Kidney glomerular epithelial cell (primary cell): ENCODE measurements at regions not wholly inside any gene's neighbourhood (a gene's known extent, or its start where the extent isn't known, plus 50 kb on each side); places are given as distances from the start of the nearest gene placed in this dataset.
"Not testable (repeated sequence)": the region's sequence is repeated elsewhere in the genome, so short reads cannot be mapped to it uniquely, and the experiment has no call there.

Experiments
- DNase-seq: peaks from one replicate; lab custom pipeline; 2025; lab: John Stamatoyannopoulos, UW

DNA sequence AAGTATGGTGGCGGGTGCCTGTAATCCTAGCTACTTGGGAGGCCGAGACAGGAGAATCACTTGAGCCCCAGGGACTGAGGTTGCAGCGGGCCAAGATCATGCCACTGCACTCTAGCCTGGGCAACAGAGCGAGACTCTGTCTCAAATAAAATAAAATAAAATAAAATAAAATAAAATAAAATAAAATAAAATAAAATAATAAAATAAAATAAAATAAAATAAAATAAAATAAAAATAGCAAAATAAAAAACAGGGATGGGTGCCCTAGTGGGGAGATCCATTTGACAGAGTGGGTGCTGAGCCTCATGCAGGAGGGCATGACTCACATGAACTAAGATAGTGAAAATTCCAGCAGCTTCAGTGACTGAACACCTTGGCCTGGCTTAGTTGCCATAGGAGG, 460.7 kb downstream of the PLPP3 start:
- not testable (repeated sequence) for DNase-seq

DNA sequence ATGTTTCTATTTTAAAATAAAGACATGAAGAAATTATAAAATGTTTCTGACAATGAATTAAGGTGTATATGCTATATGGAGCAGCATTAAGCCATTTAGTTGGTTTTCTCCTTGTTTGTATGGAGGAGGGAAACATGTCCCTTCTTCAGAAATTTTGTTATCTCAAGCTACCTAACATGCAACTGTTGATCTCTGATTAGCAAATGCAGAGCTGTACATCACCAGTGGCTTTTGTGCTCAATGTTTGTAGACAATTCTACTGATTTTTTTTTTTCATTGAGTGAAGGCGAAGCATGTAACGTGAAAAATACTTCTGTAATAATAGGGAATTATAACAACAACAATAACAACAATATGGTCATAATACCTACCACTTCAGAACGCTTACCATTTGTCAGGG, 463.7 kb downstream of the PLPP3 start:
- no peak for DNase-seq

DNA sequence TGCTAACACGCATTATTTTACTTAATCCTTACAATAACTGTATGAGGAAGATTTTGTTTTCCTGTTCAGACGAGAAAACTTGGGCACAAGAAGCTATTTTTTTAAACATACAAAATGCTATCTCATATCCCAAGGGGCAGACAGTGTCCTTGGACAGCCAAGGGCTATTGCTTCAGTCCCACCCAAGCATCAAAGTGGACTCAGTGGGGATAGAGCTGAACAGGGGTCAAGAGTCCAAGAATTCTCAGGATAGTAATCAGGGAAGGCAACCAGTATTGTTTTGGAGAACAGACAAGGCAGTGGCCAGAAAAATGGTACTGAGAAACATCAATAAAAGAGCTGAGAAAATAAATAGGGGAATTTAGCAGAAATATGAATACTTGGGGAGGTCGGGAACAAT, 465.7 kb downstream of the PLPP3 start:
- no peak for DNase-seq

DNA sequence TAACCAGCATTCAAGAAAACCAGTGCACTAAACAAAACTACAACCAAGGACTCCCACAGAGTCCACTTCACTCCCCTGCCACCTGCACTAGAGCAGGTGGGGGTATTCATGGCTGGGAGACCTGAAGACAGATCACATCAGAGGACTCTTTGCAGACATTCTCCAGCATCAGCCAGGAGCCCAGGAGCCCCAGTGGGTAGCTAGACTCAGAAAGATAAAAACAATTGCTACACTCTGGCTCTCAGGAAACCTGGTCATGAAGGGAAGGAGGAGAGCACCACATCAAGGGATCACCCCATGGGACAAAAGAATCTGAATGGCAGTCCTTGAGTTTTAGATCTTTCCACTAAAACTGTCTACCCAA, 472.1 kb downstream of the PLPP3 start:
- DNase-seq = no peak

DNA sequence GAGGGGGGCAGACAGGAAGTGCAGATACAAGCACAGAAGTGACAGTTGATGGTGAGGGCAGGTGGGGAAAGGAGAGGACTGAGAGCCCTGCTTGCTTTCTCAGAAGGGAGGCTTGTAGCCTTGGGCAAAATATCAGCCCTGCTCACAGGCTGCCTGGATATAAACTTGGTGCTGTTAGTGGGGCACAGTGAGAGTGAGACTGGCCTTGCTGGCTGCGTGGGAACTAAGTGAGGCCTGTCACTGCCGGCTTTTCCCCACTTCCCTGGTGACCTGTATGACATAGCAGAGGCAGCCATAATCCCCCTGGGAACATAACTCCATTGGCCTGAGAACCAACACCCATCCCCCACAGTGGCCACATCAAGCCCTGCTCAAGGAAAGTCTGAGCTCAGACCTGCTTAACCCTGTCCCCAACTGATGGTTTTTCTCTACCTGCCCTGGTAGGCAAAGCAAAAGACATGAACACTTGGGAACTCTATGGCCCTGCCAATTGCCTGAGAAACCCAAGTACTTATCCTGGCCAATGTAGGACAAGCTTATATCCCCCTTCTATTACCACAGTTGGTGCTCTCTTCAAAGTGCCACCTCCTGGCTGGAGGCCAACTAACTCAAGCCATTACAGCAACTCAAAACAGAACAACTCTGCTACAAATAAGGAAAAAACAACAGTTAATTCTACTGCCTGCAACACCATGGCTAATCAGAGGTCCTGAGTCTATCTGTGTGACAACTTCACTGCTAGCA, 472.7 kb downstream of the PLPP3 start:
- no peak for DNase-seq

DNA sequence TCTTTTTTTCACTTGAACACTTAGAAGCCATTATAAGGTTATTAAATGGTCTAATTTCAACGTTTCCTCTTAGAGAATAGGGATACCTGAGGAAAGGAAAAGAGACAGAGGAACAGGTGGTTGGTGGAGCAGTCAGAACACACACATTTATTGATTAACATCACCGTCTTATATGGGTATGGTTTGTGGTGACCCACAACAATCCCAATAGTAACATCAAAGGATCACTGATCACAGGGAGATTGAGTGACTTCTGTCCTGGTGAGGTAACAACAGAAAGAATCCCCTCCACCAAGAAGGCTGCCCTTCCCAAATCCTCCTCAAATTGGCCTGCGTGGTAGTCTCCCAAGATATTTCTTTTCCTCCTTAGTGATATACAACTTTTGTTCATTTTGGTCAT, 474.0 kb downstream of the PLPP3 start:
- DNase-seq = no peak

DNA sequence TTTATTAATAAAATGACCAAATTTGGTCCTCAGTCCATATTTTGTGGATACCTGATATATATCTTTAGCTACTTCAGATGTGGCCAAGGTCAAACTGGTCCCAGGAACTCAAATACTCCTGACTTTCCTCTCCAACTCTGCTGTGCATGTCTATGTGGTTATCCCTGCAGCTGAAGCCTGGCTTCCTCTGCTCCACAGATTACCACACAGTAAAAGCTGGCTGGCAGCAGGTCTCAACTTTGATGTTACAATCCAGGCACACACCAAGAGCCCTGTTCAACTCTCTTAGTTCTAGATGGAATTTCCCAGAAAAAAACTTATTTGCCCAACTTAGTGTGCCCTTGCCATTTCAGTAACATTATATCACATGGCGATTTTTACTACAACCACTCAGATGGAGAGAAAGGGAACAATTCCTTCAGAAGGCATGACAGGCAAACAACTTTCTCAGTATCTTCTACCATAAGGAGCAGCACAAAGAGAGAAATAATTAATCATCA, 479.5 kb downstream of the PLPP3 start:
- no peak for DNase-seq

DNA sequence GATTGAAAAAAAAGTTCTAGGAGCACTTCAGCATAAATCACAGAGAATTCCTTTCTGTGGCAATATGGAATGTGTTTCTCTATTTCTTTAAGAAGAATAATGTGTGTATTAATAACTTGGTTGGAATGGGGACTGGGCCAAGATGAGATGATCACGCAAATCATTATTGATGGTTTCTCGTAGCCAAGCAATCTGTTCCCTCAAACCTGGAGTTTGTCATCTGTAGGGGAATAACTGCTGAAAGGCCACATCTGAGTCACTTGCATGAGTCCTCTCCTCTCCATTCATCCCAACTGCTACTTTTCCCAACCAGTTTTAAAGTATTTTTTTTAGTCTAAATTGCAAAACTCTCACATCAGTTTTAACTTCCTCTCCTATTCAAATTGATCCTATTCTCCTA, 480.4 kb downstream of the PLPP3 start:
- no peak for DNase-seq

DNA sequence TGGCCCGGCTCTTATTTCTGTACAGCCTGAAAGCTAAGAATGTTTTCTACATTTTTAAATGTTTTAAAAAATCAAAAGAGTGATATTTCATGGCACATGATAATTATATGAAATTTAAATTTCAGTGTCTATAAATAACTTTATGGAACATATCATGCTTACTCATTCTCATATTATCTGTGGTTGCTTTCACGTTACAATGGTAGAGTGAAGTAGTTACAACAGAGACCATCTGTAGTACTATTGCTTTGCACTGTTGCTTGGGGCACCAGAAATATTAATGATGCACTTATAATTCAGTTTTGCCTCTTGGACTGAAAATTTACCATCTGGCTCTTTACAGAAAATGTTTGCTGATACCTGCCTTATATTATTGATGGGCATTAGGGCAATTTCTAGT, 481.6 kb downstream of the PLPP3 start:
- no peak for DNase-seq

DNA sequence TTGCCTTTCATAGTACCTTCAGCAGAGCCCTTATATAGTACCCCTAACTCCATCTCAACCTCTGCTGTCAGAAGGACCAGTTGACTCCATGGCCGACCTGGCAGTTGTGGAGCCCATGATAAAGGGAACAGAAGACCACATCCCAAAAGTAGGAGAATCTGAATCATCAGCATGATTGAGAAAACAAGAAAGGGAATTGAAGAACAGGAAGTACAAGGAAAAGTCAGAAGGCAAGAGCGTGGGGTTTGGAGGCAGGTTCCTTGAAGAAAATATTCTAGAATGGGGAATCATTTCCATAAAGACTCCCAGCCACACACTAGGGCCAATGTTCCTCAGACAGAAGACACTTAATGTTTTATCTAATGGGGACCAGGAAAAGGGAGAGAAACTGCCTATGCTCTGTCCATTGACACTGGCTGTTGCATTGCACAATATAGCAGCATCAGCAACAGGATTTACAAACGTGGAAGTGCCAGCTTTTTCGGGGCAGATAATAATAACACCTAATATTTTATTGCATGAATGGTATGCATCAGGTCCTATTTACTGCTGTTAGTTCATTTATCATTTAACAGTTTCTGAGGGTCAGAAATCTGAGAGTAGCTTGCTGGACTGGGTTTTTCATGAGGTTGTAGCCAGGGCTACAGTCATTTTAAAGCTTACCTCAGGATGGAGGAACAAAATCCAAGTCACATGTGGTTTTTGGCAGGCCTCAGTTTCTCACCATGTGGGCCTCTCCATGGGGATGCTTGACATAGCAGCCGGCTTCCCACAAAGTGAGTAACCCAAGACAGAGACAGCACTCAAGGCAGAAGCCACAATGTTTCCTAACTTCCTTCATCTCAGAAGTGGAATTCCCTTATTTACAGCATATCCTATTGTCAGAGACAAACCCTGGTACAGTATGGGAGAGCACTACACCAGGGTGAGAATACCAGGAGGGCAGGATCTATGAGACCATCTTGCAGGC, 483.4 kb downstream of the PLPP3 start:
- DNase-seq = no peak

DNA sequence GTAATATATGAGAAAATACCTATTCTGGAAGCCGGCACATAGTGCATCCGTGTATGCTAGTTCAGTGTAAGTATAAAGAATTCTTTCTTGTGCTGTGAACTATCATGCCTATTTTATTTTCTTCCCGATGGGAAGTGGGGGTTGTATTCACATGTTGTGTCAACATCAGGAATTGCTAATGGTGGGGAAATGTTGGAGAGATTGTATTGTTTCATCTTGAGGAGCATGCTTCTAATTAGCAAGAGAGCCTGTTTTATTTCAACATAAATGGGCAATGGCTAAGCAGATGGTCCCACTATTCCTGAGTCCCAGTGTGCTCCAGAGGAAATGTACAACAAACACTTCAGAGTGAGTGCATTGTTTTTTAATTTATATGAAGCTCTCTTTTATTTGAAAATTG, 485.2 kb downstream of the PLPP3 start:
- DNase-seq = no peak

DNA sequence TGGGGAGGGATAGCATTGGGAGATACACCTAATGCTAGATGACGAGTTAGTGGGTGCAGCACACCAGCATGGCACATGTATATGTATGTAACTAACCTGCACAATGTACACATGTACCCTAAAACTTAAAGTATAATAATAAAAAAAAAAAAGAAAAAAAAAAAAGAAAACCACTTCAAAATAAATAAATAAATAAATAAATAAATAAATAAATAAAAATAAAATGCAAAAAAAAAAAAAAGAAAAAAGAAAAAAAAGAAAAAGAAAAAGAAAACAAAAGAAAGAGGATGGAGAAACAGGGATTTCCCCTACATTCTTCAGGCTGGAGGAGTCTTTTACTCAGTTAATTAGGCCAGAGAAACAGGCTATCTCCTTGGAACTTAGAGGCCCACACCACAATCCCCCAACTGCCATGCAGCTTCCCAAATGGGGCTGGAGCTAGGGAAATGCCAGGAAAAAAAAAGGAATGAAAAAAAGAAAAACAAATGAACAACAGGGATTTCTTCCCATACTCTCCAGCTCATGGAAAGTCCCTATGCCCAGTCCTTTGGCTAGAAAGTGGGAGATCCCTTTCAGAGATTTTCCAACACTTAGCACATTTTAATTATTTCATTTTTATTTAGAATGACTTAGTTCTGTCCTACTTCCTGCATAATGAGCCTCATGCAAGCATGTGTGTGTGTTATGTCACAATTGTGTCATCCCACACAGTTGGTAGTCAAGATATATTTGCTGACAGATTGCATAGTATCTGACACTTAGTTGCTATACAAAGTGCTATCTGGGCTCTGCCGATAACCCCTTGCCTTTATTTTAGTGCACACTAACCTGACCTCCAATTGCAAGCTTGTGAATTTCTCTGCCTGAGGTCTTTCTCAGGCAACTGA, 486.4 kb downstream of the PLPP3 start:
- DNase-seq = peak; percentile 63

DNA sequence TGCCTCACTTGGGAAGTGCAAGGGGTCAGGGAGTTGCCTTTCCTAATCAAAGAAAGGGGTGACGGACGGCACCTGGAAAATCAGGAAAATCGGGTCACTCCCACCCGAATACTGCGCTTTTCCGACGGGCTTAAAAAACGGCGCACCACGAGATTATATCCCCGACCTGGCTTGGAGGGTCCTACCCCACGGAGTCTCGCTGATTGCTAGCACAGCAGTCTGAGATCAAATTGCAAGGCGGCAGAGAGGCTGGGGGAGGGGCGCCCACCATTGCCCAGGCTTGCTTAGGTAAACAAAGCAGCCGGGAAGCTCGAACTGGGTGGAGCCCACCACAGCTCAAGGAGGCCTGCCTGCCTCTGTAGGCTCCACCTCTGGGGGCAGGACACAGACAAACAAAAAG, 489.5 kb downstream of the PLPP3 start:
- DNase-seq = not testable (repeated sequence)

DNA sequence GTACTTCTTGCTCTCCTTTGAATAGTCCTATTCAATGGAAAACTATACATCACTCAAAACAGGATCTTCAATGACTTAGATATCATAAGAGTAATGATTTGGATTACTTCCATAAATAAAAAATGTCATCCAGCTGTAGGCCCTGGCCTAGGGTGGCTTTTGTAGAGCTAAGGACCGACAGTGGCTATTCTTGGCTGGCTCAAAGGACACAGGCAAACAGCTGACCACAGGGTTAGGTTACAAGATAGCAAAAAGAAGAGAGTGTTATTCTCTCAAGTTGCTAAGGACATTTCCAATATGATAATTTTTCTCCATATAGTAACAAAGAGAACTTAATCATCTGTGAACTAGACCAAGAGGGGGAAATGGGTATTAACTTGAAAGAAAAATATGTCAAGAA, 495.1 kb downstream of the PLPP3 start:
- DNase-seq = no peak

DNA sequence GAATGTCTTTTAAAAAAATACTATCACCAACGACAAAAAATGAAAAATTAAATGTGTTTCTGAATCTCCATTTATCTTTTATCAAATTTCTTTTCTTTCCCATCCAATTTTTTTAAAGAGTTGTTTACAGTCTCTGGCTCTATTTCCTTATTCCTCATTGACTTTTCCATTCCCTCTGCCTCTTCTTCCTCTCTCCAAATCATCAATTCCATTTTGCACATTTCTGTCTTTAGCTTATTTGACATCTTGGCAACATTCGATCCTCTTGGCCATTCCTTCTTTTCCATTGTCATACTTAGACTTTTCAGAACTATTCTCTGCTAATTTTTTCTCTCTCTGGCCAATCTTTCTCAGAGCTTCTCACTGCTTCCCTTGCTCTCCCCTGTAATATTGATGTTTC, 497.6 kb downstream of the PLPP3 start:
- no peak for DNase-seq

DNA sequence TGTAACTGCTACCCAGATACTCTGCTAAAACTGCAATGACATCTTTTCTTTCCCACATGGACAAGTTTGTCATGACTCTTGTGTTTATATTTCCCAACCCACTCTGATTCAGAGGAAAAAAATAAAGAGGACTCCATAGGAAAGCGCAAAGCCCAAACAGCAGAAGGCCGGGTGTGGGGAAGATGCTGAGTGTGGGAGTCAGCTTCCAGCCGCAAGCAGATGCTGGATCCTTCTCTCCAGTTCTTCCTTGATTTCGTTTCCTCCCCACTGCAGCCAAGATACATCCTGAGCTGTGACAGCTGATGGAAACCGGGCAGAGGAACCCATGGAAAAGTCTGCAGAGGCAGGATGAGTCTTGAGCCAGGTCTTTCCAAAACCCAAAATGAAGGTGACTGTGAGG, 498.2 kb downstream of the PLPP3 start:
- no peak for DNase-seq

DNA sequence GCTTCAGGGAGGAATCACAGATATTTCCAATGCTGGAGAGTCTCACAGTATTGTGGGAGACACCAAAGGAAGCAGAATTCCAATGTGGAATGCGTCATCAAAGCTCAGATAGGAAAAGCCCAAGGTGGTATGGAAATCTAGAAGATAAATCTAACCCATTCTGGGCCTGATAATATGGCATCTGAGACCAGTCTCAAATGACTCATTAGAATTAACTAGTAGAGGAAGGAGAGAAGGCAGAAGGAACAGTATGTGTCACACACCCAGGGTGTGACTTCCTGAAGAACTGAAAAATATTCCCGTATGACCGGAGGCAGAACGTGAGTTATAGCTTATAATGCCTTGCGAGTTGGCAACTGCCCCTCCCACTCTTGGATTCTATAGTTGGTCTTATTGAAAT, 499.2 kb downstream of the PLPP3 start:
- DNase-seq = no peak

DNA sequence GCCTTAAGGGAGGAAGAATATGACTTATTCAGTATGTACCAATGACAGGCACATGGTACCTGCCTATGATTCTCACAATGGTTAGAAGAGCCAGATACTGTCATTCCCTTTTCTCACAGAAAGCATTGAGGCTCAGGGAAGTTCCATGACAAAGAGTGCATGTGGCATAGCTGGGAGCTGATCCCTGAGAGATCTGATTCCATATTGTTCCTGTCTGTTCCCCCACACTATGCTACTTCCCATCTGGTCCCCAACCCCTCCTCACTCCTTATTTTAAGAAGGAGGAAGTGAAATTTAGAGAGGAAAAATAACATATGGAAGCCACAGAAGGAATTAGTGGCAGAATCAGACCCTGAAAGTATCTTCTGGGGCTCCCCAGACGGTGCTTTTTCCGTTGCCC, 500.0 kb downstream of the PLPP3 start:
- no peak for DNase-seq

DNA sequence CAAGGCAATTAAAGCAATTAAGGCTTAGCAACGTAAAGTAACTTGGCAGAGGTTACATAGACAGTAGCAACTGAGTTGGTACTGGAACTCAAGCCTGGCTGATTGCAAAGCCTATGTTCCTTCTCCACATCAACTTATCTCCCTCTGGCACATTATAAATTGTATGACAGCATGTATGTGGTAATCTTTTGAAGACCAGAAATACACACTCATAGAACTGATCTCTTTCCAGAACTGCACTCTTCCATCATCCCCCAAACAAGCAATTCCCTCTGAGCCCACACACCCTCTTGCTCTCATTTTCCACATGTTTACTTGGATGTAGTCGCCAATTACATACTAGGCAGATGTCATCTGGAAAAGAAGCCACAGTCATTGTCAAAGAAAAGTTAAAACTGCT, 502.2 kb downstream of the PLPP3 start:
- DNase-seq = no peak

DNA sequence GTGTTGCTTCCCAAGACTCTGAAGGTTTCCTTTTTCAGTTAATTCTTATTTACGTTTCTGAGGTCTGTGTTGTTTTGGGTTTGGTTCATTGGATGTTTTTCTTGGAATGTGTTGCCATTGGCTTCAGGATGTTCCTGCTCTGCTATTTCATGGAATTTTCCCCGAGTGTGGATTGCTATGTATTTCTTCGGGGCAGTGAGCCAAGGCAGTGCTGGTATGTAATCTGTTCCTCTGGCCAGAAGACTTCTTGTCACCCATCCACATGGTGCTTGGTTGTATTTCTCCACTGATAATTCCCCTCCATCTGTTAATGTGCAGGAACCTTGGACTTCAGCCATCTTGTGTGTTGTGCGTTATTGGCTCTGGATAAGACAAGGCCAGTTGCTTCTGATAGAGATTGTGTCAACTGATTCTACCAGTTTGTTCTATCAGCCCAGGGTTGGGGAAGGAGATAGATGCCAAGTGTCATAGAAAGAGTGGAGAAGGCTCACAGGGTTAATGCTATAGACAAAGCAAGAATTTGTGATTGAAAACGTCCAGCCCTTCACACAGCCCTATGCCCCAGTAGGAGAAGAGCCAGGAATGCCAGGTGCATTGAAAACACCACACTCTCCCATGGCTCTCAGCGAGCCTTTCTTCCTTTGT, 505.2 kb downstream of the PLPP3 start:
- DNase-seq = no peak

DNA sequence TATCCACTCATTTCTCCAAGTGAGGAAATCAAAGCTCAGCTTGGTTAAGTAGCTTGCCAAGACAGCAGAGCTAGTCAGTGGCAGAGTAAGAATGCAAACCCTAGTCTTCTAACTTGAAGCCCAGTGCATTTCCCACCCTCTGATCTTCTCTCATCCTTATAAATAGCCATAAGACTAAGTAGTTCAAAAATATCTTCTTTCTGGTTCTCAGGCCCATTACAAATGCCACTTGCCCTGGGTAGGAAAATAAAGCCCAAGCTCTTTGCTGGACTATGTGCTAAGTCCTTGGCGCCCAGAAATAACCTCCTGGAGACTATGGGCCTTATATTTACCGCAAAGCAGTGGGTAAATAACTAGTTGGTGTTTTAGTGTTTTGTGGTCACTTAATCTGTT, 505.8 kb downstream of the PLPP3 start:
- no peak for DNase-seq

DNA sequence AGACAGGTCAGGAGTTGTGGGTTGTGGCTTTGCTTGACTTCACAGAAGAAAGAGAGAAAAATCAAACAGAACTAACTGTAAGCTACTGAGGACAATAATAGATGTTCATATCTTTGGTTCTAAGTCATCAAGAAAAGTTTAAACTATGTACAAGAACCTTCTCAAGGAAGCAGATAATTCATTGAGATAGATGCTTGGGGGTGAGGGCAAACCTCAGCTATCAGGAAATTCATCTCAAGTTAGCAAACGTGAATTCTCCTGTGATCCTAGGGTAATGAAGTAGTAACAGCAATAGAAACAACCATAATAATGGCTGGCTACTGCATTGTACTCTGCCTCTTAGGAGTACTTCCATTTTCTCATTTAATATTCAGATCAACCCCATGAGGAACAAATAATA, 506.2 kb downstream of the PLPP3 start:
- no peak for DNase-seq
